GM12878 (cell line): ENCODE measurements at regions not wholly inside any gene's neighbourhood (a gene's known extent, or its start where the extent isn't known, plus 50 kb on each side); places are given as distances from the start of the nearest gene placed in this dataset.

Source experiments
- ATAC-seq: fragments of 200-7000 bp; cut with Tn5 transposase; 3 replicates; pipeline ENCODE4 v1.9.1; 2020; ENCODE audit warnings: mild to moderate bottlenecking, moderate library complexity
- BruUV-seq: library from RNA; stranded (reverse); fragments of 400-500 nt; replicated peaks from 2 replicates; lab custom pipeline; 2021; lab: Mats Ljungman, UMichigan
- CTCF ChIA-PET: fragments of 300-600 bp; sonication (Branson Sonifier 250); formaldehyde crosslinking; extraction: SDS; loops from one replicate; lab custom pipeline; 2021; ENCODE audit warnings: inconsistent platforms; lab: Yijun Ruan, JAX
- POLR2A ChIA-PET: fragments of 350-600 bp; formaldehyde crosslinking; extraction: SDS; loops from one replicate; lab custom pipeline; 2021; ENCODE audit warnings: inconsistent platforms; lab: Charles Lee
- RAD21 ChIA-PET: fragments of 300-600 bp; sonication (Branson Sonifier 250); formaldehyde crosslinking; loops from one replicate; lab custom pipeline; 2023; ENCODE audit warnings: antibody characterized with exemption; ENCODE audit not compliant: unreplicated experiment; lab: Charles Lee
- SMC1A ChIA-PET: fragments of 300-600 bp; sonication (Branson Sonifier 250); formaldehyde crosslinking; loops from one replicate; lab custom pipeline; 2023; ENCODE audit not compliant: unreplicated experiment, uncharacterized antibody; lab: Charles Lee
- DNase-seq: peaks from one replicate; pipeline ENCODE4 v3.0.0-alpha.2; 2011; ENCODE audit warnings: low read depth, low spot score
- FAIRE-seq: peaks from 3 replicates; lab custom pipeline; 2011; peaks lifted over from hg19 to GRCh38; lab: Jason Lieb, UNC
- H2AFZ ChIP-seq: 2 replicates; pipeline ENCODE4 v1.6.0; 2011; ENCODE audit warnings: low read depth, low read length, control low read depth; ENCODE audit not compliant: control insufficient read depth
- H3K27ac ChIP-seq: 2 replicates; pipeline ENCODE4 v1.5.1; 2011; ENCODE audit warnings: control low read depth; ENCODE audit not compliant: control insufficient read depth, insufficient read depth
- H3K27me3 ChIP-seq, 2 experiments: replicated peaks in 1 of 2; 2 replicates each; pipeline versions ENCODE4 v1.6.0 to v1.6.1; 2011; ENCODE audit warnings: low read length in 1 of 2; ENCODE audit not compliant: control insufficient read depth in 2 of 2, insufficient read depth in 2 of 2
- H3K36me3 ChIP-seq, 2 experiments: 2 replicates each; pipeline ENCODE4 v1.5.1; 2011; ENCODE audit warnings: low read length in 1 of 2; ENCODE audit not compliant: control insufficient read depth in 2 of 2, insufficient read depth in 2 of 2
- H3K4me1 ChIP-seq: 2 replicates; pipeline ENCODE4 v1.6.1; 2011; ENCODE audit warnings: mild to moderate bottlenecking, low read length, moderate library complexity, mixed read lengths; ENCODE audit not compliant: control insufficient read depth, insufficient read depth
- H3K4me2 ChIP-seq: 2 replicates; pipeline ENCODE4 v1.6.0; 2011; ENCODE audit warnings: control low read depth; ENCODE audit not compliant: control insufficient read depth, insufficient read depth
- H3K4me3 ChIP-seq: fragments of 200-600 bp; sonication (generic); 2 replicates; pipeline ENCODE4 v1.5.1; 2016
- H3K79me2 ChIP-seq: 2 replicates; pipeline ENCODE4 v1.6.0; 2011; ENCODE audit warnings: low read length; ENCODE audit not compliant: control insufficient read depth, insufficient read depth
- H3K9ac ChIP-seq: 2 replicates; pipeline ENCODE4 v1.8.0; 2011; ENCODE audit warnings: low read length, control low read depth, mixed read lengths; ENCODE audit not compliant: control insufficient read depth, insufficient read depth
- H3K9me3 ChIP-seq: replicated peaks from 3 replicates; pipeline ENCODE4 v1.5.1; 2011; ENCODE audit warnings: mild to moderate bottlenecking, low read length; ENCODE audit not compliant: control insufficient read depth, insufficient read depth
- H4K20me1 ChIP-seq: 2 replicates; pipeline ENCODE4 v1.6.0; 2011; ENCODE audit not compliant: control insufficient read depth, insufficient read depth
- DPF2 ChIP-seq: fragments of 450-650 bp; IDR thresholded peaks from 2 replicates; pipeline ENCODE4 v1.6.1; 2017; ENCODE audit warnings: mild to moderate bottlenecking
- GATAD2B ChIP-seq: fragments of 450-650 bp; conservative IDR thresholded peaks from 2 replicates; pipeline ENCODE4 v1.6.1; 2017; ENCODE audit warnings: low read depth, mild to moderate bottlenecking, moderate library complexity
- IRF4 ChIP-seq: IDR thresholded peaks from 2 replicates; pipeline ENCODE4 v1.6.1; 2011; ENCODE audit warnings: low read depth, low read length
- LARP7 ChIP-seq: fragments of 450-650 bp; IDR thresholded peaks from 2 replicates; pipeline ENCODE4 v1.6.1; 2017; ENCODE audit warnings: mild to moderate bottlenecking
- RAD21 ChIP-seq: IDR thresholded peaks from 2 replicates; pipeline ENCODE4 v1.6.1; 2011; ENCODE audit warnings: mild to moderate bottlenecking, low read depth, low read length, moderate library complexity; ENCODE audit not compliant: insufficient read depth
- REST ChIP-seq: IDR thresholded peaks from 2 replicates; pipeline ENCODE4 v1.6.1; 2012; ENCODE audit warnings: mild to moderate bottlenecking, low read depth, low read length
- ZNF274 ChIP-seq: IDR thresholded peaks from one replicate; pipeline ENCODE4 v1.8.0; 2011; ENCODE audit not compliant: insufficient read length, insufficient read depth
- ZNF384 ChIP-seq: IDR thresholded peaks from 2 replicates; pipeline ENCODE4 v1.6.1; 2012; ENCODE audit warnings: low read depth, mild to moderate bottlenecking, low read length, improper control_type of control experiment, borderline replicate concordance
- WGBS: methylation state at CpG from one replicate; pipeline ENCODE4 v1.1.6; 2016; ENCODE audit warnings: low lambda C conversion rate; ENCODE audit not compliant: insufficient replicate concordance, insufficient coverage; ENCODE audit errors: missing lambda C conversion rate; 5-methylcytosine and 5-hydroxymethylcytosine counted together
- in situ Hi-C: fragments of 300-500 bp; cut with MboI; formaldehyde crosslinking; loops from 9 replicates; pipeline ENCODE4 v1.14.3; 2018; ENCODE audit warnings: mixed read lengths
- intact Hi-C: fragments of 100-400 bp; cut with micrococcal nuclease; formaldehyde crosslinking; loops from one replicate; pipeline ENCODE4 v1.14.2; 2022; ENCODE audit not compliant: unreplicated experiment
- TF ChIP-seq, protein P1 (sequence below): IDR thresholded peaks from 2 replicates; pipeline ENCODE4 v1.6.1; 2012; ENCODE audit warnings: improper control_type of control experiment, low read depth, low read length; ENCODE audit not compliant: insufficient replicate concordance

GRCh38 chr1:61597601-61598000 lies 127.3 kb downstream of the TM2D1 start:
- in situ Hi-C loops (no loop called here), intact Hi-C loops (no loop called here)
- RAD21 ChIA-PET: no interaction called here
- no peak for FAIRE-seq
- H4K20me1 ChIP-seq: no peaks in the 10 kb centered on the region
- H3K27ac ChIP-seq: no peak overlapping the region
- no peak overlapping the region for H2AFZ ChIP-seq
- SMC1A ChIA-PET: interaction anchor here (1.3 kb wide), 1 partner anchor 14 kb away, joined by 3 read pairs; no protein-coding TSS in a partner anchor
- CTCF ChIA-PET: interaction anchor here (0.6 to 2.6 kb wide), 3 partner anchors 10 to 1591 kb away, joined by 3 to 19 read pairs (median 3); no protein-coding TSS in a partner anchor
- 47% methylated on average over 2 of the region's 2 CpGs for WGBS
- no peak for ATAC-seq
- BruUV-seq: no TSS peak
- no peaks in the 10 kb centered on the region for H3K79me2 ChIP-seq
- no peaks in the 10 kb centered on the region for H3K4me1 ChIP-seq
- no peak overlapping the region for H3K9ac ChIP-seq
- DNase-seq: no peak
- no peak overlapping the region for H3K4me3 ChIP-seq
- no peak for TF ChIP-seq IRF4
- no peak for TF ChIP-seq ZNF384
- no peaks in the 10 kb centered on the region for H3K36me3 ChIP-seq
- H3K9me3 ChIP-seq: no peaks in the 10 kb centered on the region
- H3K4me2 ChIP-seq: no peak overlapping the region
- no peaks in the 10 kb centered on the region; a peak in 1 of 4 replicates for H3K27me3 ChIP-seq
- POLR2A ChIA-PET: no interaction called here

GRCh38 chr1:61593331-61593730 lies 131.6 kb downstream of the TM2D1 start:
- ChIA-PET CTCF (interaction anchor here (1.7 kb wide), 1 partner anchor 10 kb away, joined by 5 read pairs; no protein-coding TSS in a partner anchor), RAD21 (no interaction called here), SMC1A (no interaction called here), POLR2A (no interaction called here)
- Histone ChIP-seq H3K9ac (no peak overlapping the region), H3K4me1 (no peaks in the 10 kb centered on the region), H3K4me3 (no peak overlapping the region), H3K27me3 (no peaks in the 10 kb centered on the region; a peak in 1 of 4 replicates), H3K27ac (no peak overlapping the region), H3K4me2 (no peak overlapping the region), H3K9me3 (no peaks in the 10 kb centered on the region), H2AFZ (no peak overlapping the region), H3K79me2 (no peaks in the 10 kb centered on the region), H4K20me1 (no peaks in the 10 kb centered on the region), H3K36me3 (no peaks in the 10 kb centered on the region)
- intact Hi-C loops: no loop called here
- BruUV-seq: no TSS peak
- DNase-seq: no peak
- 56% methylated on average over 4 of the region's 4 CpGs for WGBS
- in situ Hi-C loops: no loop called here
- FAIRE-seq: no peak
- no peak for ATAC-seq
- TF ChIP-seq RAD21: no peak
- no peak for TF ChIP-seq REST
- TF ChIP-seq ZNF274: no peak
- no peak for TF ChIP-seq LARP7
- TF ChIP-seq GATAD2B: no peak
- no peak for TF ChIP-seq DPF2
- TF ChIP-seq, protein P1, sequence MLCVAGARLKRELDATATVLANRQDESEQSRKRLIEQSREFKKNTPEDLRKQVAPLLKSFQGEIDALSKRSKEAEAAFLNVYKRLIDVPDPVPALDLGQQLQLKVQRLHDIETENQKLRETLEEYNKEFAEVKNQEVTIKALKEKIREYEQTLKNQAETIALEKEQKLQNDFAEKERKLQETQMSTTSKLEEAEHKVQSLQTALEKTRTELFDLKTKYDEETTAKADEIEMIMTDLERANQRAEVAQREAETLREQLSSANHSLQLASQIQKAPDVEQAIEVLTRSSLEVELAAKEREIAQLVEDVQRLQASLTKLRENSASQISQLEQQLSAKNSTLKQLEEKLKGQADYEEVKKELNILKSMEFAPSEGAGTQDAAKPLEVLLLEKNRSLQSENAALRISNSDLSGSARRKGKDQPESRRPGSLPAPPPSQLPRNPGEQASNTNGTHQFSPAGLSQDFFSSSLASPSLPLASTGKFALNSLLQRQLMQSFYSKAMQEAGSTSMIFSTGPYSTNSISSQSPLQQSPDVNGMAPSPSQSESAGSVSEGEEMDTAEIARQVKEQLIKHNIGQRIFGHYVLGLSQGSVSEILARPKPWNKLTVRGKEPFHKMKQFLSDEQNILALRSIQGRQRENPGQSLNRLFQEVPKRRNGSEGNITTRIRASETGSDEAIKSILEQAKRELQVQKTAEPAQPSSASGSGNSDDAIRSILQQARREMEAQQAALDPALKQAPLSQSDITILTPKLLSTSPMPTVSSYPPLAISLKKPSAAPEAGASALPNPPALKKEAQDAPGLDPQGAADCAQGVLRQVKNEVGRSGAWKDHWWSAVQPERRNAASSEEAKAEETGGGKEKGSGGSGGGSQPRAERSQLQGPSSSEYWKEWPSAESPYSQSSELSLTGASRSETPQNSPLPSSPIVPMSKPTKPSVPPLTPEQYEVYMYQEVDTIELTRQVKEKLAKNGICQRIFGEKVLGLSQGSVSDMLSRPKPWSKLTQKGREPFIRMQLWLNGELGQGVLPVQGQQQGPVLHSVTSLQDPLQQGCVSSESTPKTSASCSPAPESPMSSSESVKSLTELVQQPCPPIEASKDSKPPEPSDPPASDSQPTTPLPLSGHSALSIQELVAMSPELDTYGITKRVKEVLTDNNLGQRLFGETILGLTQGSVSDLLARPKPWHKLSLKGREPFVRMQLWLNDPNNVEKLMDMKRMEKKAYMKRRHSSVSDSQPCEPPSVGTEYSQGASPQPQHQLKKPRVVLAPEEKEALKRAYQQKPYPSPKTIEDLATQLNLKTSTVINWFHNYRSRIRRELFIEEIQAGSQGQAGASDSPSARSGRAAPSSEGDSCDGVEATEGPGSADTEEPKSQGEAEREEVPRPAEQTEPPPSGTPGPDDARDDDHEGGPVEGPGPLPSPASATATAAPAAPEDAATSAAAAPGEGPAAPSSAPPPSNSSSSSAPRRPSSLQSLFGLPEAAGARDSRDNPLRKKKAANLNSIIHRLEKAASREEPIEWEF: no peak
